ENCODE measurements at regions not wholly inside any gene's neighbourhood (a gene's known extent, or its start where the extent isn't known, plus 50 kb on each side); places are given as distances from the start of the nearest gene placed in this dataset.

GRCh38 chr9:13746876-13747275 is 467.4 kb upstream of the MPDZ start:
- Mint-ChIP-seq H3K4me1 (ENCODE audit: unreplicated experiment) (no peaks in the 10 kb centered on the region), H3K27me3 (ENCODE audit: unreplicated experiment) (no peaks in the 10 kb centered on the region), H3K36me3 (ENCODE audit: low read depth, unreplicated experiment) (no peaks in the 10 kb centered on the region), H3K9me3 (ENCODE audit: unreplicated experiment) (no peaks in the 10 kb centered on the region), H3K27ac (ENCODE audit: unreplicated experiment) (no peak overlapping the region), H3K4me3 (ENCODE audit: unreplicated experiment) (no peak overlapping the region)
- DNase-seq (ENCODE audit: low spot score) = no peak
- no peak for TF ChIP-seq CTCF (IDR thresholded peaks at IDR 0.05; ENCODE audit: unreplicated experiment)

- Mint-ChIP-seq H3K27ac (ENCODE audit: unreplicated experiment) (no peak overlapping the region), H3K27me3 (ENCODE audit: unreplicated experiment) (no peaks in the 10 kb centered on the region), H3K4me1 (ENCODE audit: unreplicated experiment) (no peaks in the 10 kb centered on the region), H3K36me3 (ENCODE audit: low read depth, unreplicated experiment) (no peaks in the 10 kb centered on the region), H3K4me3 (ENCODE audit: unreplicated experiment) (no peak overlapping the region), H3K9me3 (ENCODE audit: unreplicated experiment) (no peaks in the 10 kb centered on the region)
- DNase-seq (ENCODE audit: low spot score) = no peak
- no peak for TF ChIP-seq CTCF (IDR thresholded peaks at IDR 0.05; ENCODE audit: unreplicated experiment)
Measured at GRCh38 chr9:13744261-13744901, 464.9 kb upstream of the MPDZ start.

GRCh38 chr9:13737885-13738284 is 458.4 kb upstream of the MPDZ start:
- no peak for TF ChIP-seq CTCF (IDR thresholded peaks at IDR 0.05; ENCODE audit: unreplicated experiment)
- no peaks in the 10 kb centered on the region for H3K27me3 Mint-ChIP-seq (ENCODE audit: unreplicated experiment)
- H3K36me3 Mint-ChIP-seq (ENCODE audit: low read depth, unreplicated experiment) = no peaks in the 10 kb centered on the region

GRCh38 chr9:13735181-13735580 is 455.7 kb upstream of the MPDZ start:
- Mint-ChIP-seq H3K4me1 (ENCODE audit: unreplicated experiment) (no peaks in the 10 kb centered on the region), H3K4me3 (ENCODE audit: unreplicated experiment) (no peak overlapping the region), H3K27me3 (ENCODE audit: unreplicated experiment) (no peaks in the 10 kb centered on the region), H3K9me3 (ENCODE audit: unreplicated experiment) (no peaks in the 10 kb centered on the region), H3K36me3 (ENCODE audit: low read depth, unreplicated experiment) (no peaks in the 10 kb centered on the region), H3K27ac (ENCODE audit: unreplicated experiment) (no peak overlapping the region)
- DNase-seq (ENCODE audit: low spot score) = no peak
- TF ChIP-seq CTCF (IDR thresholded peaks at IDR 0.05; ENCODE audit: unreplicated experiment) = no peak

More at GRCh38 chr9:13737885-13738284, 458.4 kb upstream of the MPDZ start:
- no peak for DNase-seq (ENCODE audit: low spot score)
- H3K27ac Mint-ChIP-seq (ENCODE audit: unreplicated experiment) = no peak overlapping the region
- H3K4me1 Mint-ChIP-seq (ENCODE audit: unreplicated experiment) = no peaks in the 10 kb centered on the region
- H3K4me3 Mint-ChIP-seq (ENCODE audit: unreplicated experiment) = no peak overlapping the region
- H3K9me3 Mint-ChIP-seq (ENCODE audit: unreplicated experiment) = no peaks in the 10 kb centered on the region

- Mint-ChIP-seq H3K4me3 (ENCODE audit: unreplicated experiment) (no peak overlapping the region), H3K27me3 (ENCODE audit: unreplicated experiment) (no peaks in the 10 kb centered on the region), H3K27ac (ENCODE audit: unreplicated experiment) (no peak overlapping the region), H3K36me3 (ENCODE audit: low read depth, unreplicated experiment) (no peaks in the 10 kb centered on the region), H3K9me3 (ENCODE audit: unreplicated experiment) (no peaks in the 10 kb centered on the region), H3K4me1 (ENCODE audit: unreplicated experiment) (no peaks in the 10 kb centered on the region)
- DNase-seq (ENCODE audit: low spot score) = no peak
- no peak for TF ChIP-seq CTCF (IDR thresholded peaks at IDR 0.05; ENCODE audit: unreplicated experiment)
Measured at GRCh38 chr9:13734601-13735000, 455.1 kb upstream of the MPDZ start.

Data from endothelial cell (in vitro differentiated cells).